ENCODE measurements at regions not wholly inside any gene's neighbourhood (a gene's known extent, or its start where the extent isn't known, plus 50 kb on each side); places are given as distances from the start of the nearest gene placed in this dataset.

DNA sequence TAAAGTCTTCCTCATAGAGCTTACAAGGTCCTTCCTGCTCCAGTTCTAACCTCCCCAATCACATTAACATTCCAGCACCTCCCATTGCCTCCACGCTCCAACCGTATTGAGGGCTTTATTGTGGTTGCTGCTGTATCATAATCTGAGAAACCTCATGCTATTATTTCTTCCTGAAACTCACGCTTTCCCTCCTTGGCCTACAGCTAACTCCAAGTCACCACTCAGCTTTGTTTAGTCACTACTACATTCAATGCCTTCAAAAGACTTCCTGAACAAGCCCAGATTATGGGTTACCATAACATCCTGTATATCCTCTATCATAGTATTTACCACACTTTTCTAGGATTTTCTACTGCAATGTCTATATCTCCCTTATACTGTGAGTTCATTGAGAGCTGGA lies 230.4 kb downstream of the IKZF2 start:
- Histone ChIP-seq H3K4me2 (ENCODE audit: unreplicated experiment) (no peak overlapping the region), H3K36me3 (ENCODE audit: low read depth) (no peaks in the 10 kb centered on the region), H3K4me3 (no peak overlapping the region), H3K9me3 (ENCODE audit: low read depth) (no peaks in the 10 kb centered on the region), H3F3A (ENCODE audit: insufficient read depth) (no peaks in the 10 kb centered on the region), H3K27ac (no peak overlapping the region), H3K27me3 (replicated peaks; ENCODE audit: insufficient read depth) (no peaks in the 10 kb centered on the region), H3K9me2 (ENCODE audit: insufficient read depth) (no peaks in the 10 kb centered on the region), H3K79me2 (ENCODE audit: insufficient read depth) (no peaks in the 10 kb centered on the region), H3K9ac (no peak overlapping the region), H2AFZ (no peak overlapping the region), H3K4me1 (ENCODE audit: insufficient read depth) (0 out of 2 replicates have a peak, but pooled peaks cover 5% of the 10 kb centered on the region), H4K20me1 (ENCODE audit: insufficient read depth) (no peaks in the 10 kb centered on the region)
- WGBS, 2 experiments (ENCODE audit: low coverage in 1 of 2, low lambda C conversion rate in 2 of 2, missing lambda C conversion rate in 2 of 2), result 95 to 98% methylated on average over 3 of the region's 3 CpGs
- TF ChIP-seq EZH2phosphoT487 (IDR thresholded peaks at IDR 0.05; ENCODE audit: insufficient read depth, low read depth) (no peak), EZH2 (IDR thresholded peaks at IDR 0.05; ENCODE audit: insufficient read depth, poor library complexity, severe bottlenecking) (no peak)
- no peak for DNase-seq
- in situ Hi-C loops (cut with MboI), result no loop called here

DNA sequence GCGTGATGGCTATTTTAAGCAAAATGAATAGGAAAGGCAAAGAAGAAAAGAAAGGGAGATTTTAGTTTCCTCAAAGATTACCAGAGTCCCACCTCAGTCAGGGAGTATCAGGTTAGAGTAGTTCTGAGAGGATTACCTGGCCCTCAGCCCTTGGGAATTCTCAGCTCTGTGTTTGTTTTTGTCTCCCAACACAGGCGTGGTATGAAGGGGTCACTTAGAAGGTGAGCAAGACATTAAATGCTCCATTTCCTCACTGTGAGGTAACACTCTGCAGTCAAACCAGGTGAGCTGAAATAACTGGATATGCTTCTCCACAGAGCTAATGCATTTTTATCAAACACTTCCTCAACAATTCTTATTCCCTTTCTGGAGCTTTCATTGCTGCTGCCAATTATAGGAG lies 232.2 kb downstream of the IKZF2 start:
- Histone ChIP-seq H3K4me2 (ENCODE audit: unreplicated experiment) (no peak overlapping the region), H2AFZ (no peak overlapping the region), H3K9me2 (ENCODE audit: insufficient read depth) (no peaks in the 10 kb centered on the region), H3K27me3 (replicated peaks; ENCODE audit: insufficient read depth) (no peaks in the 10 kb centered on the region), H3K9me3 (ENCODE audit: low read depth) (no peaks in the 10 kb centered on the region), H3K4me1 (ENCODE audit: insufficient read depth) (peaks cover 21% of the 10 kb centered on the region), H3K9ac (no peak overlapping the region), H4K20me1 (ENCODE audit: insufficient read depth) (no peaks in the 10 kb centered on the region), H3F3A (ENCODE audit: insufficient read depth) (peaks cover 10% of the 10 kb centered on the region), H3K27ac (no peak overlapping the region), H3K36me3 (ENCODE audit: low read depth) (no peaks in the 10 kb centered on the region), H3K79me2 (ENCODE audit: insufficient read depth) (no peaks in the 10 kb centered on the region), H3K4me3 (no peak overlapping the region)
- in situ Hi-C loops (cut with MboI), result no loop called here
- TF ChIP-seq EZH2phosphoT487 (IDR thresholded peaks at IDR 0.05; ENCODE audit: insufficient read depth, low read depth) (no peak), EZH2 (IDR thresholded peaks at IDR 0.05; ENCODE audit: insufficient read depth, poor library complexity, severe bottlenecking) (no peak)
- WGBS, 2 experiments (ENCODE audit: low coverage in 1 of 2, low lambda C conversion rate in 2 of 2, missing lambda C conversion rate in 2 of 2), result 94 to 98% methylated on average over 2 of the region's 2 CpGs
- no peak for DNase-seq

DNA sequence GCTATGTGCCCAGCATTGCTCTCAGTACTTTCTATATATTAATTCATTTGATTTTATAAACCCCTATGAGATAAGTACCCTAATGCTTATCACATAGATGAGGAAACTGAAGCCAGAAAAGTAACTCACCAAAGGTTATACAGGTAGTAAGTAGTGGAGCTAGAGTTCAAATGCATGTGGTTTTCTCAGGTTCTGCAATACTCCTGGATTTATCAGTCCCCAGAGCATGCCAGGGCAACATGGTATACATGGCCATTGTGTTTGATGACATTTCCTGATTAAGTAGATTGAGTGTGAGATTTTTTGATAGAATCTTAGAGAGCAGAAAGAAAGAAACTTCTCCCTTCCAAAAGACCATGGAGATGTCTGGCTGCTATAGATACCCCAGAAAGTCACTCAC lies 233.1 kb downstream of the IKZF2 start:
- Histone ChIP-seq H3K9me3 (ENCODE audit: low read depth) (no peaks in the 10 kb centered on the region), H3K4me1 (ENCODE audit: insufficient read depth) (peaks cover 29% of the 10 kb centered on the region), H3F3A (ENCODE audit: insufficient read depth) (peaks cover 15% of the 10 kb centered on the region), H3K79me2 (ENCODE audit: insufficient read depth) (no peaks in the 10 kb centered on the region), H2AFZ (no peak overlapping the region), H3K27me3 (replicated peaks; ENCODE audit: insufficient read depth) (no peaks in the 10 kb centered on the region), H3K4me2 (ENCODE audit: unreplicated experiment) (no peak overlapping the region), H3K36me3 (ENCODE audit: low read depth) (no peaks in the 10 kb centered on the region), H3K9ac (no peak overlapping the region), H4K20me1 (ENCODE audit: insufficient read depth) (no peaks in the 10 kb centered on the region), H3K9me2 (ENCODE audit: insufficient read depth) (no peaks in the 10 kb centered on the region), H3K27ac (no peak overlapping the region), H3K4me3 (no peak overlapping the region)
- no peak for DNase-seq
- TF ChIP-seq EZH2 (IDR thresholded peaks at IDR 0.05; ENCODE audit: insufficient read depth, poor library complexity, severe bottlenecking) (no peak), EZH2phosphoT487 (IDR thresholded peaks at IDR 0.05; ENCODE audit: insufficient read depth, low read depth) (no peak)
- in situ Hi-C loops (cut with MboI), result no loop called here

DNA sequence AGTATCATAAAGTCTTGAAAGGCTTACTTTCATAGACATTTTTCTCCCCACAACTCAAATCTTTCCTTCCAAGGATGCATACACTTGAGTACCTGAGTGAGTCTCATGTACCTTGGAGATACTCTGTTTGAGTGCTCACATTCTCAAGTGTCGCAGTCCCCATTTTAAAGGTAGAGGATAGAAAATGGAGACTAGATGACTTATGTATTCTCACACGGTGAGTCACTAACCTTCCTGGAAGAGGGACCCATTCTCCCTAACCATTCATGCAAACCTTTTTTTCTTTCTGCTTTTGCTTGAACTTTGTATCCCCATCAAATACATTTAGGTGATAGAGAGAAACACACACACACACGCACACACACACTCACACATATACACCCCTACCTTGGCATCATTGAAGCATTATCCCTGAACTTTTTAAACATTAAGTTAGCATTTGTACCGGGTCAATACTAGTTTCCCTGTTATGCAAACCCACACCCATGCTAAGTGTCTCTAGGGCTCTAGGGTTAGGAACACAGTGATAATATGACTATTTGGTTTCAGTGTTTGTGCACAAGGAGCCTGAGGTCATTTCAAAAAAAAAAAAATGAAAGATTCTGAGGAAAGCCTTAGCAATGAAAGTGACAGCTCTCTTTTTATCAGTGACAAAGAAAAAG lies 236.2 kb downstream of the IKZF2 start:
- no peaks in the 10 kb centered on the region for H3K9me2 ChIP-seq (ENCODE audit: insufficient read depth)
- H3K9me3 ChIP-seq (ENCODE audit: low read depth), result no peaks in the 10 kb centered on the region
- H3F3A ChIP-seq (ENCODE audit: insufficient read depth), result peaks cover 31% of the 10 kb centered on the region
- H2AFZ ChIP-seq, result 0 out of 2 replicates have a peak overlapping the region, but pooled peaks have one; percentile 79
- no peak for TF ChIP-seq EZH2phosphoT487 (IDR thresholded peaks at IDR 0.05; ENCODE audit: insufficient read depth, low read depth)
- DNase-seq, result peak; percentile 40
- no peaks in the 10 kb centered on the region for H3K79me2 ChIP-seq (ENCODE audit: insufficient read depth)
- no peak overlapping the region for H3K9ac ChIP-seq
- H4K20me1 ChIP-seq (ENCODE audit: insufficient read depth), result no peaks in the 10 kb centered on the region
- no peaks in the 10 kb centered on the region for H3K36me3 ChIP-seq (ENCODE audit: low read depth)
- 93 to 96% methylated on average over 4 of the region's 4 CpGs for WGBS, 2 experiments (ENCODE audit: low coverage in 1 of 2, low lambda C conversion rate in 2 of 2, missing lambda C conversion rate in 2 of 2)
- H3K27ac ChIP-seq, result no peak overlapping the region
- no peaks in the 10 kb centered on the region for H3K27me3 ChIP-seq (replicated peaks; ENCODE audit: insufficient read depth)
- peaks cover 51% of the 10 kb centered on the region for H3K4me1 ChIP-seq (ENCODE audit: insufficient read depth)
- in situ Hi-C loops (cut with MboI), result no loop called here
- H3K4me3 ChIP-seq, result no peak overlapping the region
- H3K4me2 ChIP-seq (ENCODE audit: unreplicated experiment), result no peak overlapping the region

DNA sequence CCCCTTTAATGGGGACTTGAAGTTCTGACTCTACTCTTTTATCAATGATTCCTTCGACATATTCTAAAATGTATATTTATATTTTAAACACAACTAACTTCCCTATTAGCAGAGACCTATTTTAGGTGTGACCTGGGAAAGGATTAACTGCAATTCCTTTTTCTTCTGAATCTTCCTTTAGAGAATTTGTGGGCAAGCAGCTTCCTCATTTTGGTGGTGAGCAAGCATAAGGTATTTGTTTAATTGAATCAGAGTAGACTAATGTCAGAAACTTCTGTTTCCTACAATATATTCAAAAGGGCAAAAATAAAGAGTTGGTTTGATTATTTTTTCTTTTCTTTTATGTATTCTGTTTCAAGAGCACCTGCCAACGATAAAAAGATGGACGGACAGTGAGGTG lies 237.0 kb downstream of the IKZF2 start:
- Histone ChIP-seq H3K4me1 (ENCODE audit: insufficient read depth) (peaks cover 51% of the 10 kb centered on the region), H3K9me2 (ENCODE audit: insufficient read depth) (no peaks in the 10 kb centered on the region), H3K9ac (no peak overlapping the region), H3K36me3 (ENCODE audit: low read depth) (no peaks in the 10 kb centered on the region), H2AFZ (peak overlapping the region; percentile 79; the same call in 1 of the 2 replicates), H3F3A (ENCODE audit: insufficient read depth) (peaks cover 31% of the 10 kb centered on the region), H4K20me1 (ENCODE audit: insufficient read depth) (no peaks in the 10 kb centered on the region), H3K27ac (no peak overlapping the region), H3K9me3 (ENCODE audit: low read depth) (no peaks in the 10 kb centered on the region), H3K4me2 (ENCODE audit: unreplicated experiment) (peak overlapping the region; percentile 10), H3K27me3 (replicated peaks; ENCODE audit: insufficient read depth) (no peaks in the 10 kb centered on the region), H3K4me3 (no peak overlapping the region), H3K79me2 (ENCODE audit: insufficient read depth) (no peaks in the 10 kb centered on the region)
- WGBS, 2 experiments (ENCODE audit: low coverage in 1 of 2, low lambda C conversion rate in 2 of 2, missing lambda C conversion rate in 2 of 2), result 71 to 75% methylated on average over 3 of the region's 3 CpGs
- peak; percentile 32 for DNase-seq
- in situ Hi-C loops (cut with MboI), result no loop called here
- TF ChIP-seq EZH2phosphoT487 (IDR thresholded peaks at IDR 0.05; ENCODE audit: insufficient read depth, low read depth) (no peak), EZH2 (IDR thresholded peaks at IDR 0.05; ENCODE audit: insufficient read depth, poor library complexity, severe bottlenecking) (no peak)
